Body of pancreas (tissue), 4 donors: ENCODE measurements at regions not wholly inside any gene's neighbourhood (a gene's known extent, or its start where the extent isn't known, plus 50 kb on each side); places are given as distances from the start of the nearest gene placed in this dataset.

Experiments
- CTCF ChIP-seq, 7 experiments: fragments of 450-650 bp in 4 of 7; fragments of 200-600 bp in 3 of 7; sonication (generic) in 3 of 7; IDR thresholded peaks; one replicate each; pipeline ENCODE4 v1.5.1; 2016 to 2019; ENCODE audit warnings: antibody characterized with exemption in 7 of 7
- POLR2A ChIP-seq, 3 donors: fragments of 450-650 bp; IDR thresholded peaks; one replicate each; pipeline ENCODE4 v1.6.1; 2016; ENCODE audit warnings: antibody characterized with exemption in 3 of 3, mild to moderate bottlenecking in 2 of 3

DNA sequence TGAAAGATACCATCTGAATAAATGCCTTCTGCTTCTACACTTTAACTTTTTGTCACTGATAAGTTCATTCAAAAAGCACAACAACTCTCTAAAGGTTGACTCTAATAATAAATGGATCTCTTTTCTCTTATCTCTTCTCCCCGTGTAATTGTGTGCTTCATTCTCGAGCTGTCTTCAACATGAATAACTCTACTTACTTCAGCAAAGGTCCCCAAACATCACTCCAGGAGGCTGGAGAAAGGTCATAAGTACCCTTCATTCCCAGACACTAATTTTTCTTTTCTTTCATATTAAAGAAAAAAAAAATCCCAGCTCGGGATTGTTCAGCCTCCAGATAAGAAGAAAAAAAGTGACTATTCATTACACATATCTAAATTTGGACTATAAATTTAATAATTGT, 222.2 kb downstream of the FOXO1 start:
- TF ChIP-seq POLR2A (IDR thresholded peaks at IDR 0.05) (no peak), CTCF (IDR thresholded peaks at IDR 0.05) (no peak)
